HCT116 (cell line): ENCODE measurements at regions not wholly inside any gene's neighbourhood (a gene's known extent, or its start where the extent isn't known, plus 50 kb on each side); places are given as distances from the start of the nearest gene placed in this dataset.

ENCODE experiments used
- ATAC-seq: fragments of 200-7000 bp; cut with Tn5 transposase; 2 replicates; pipeline ENCODE4 v1.9.1; 2020; ENCODE audit warnings: mild to moderate bottlenecking, moderate library complexity
- BruUV-seq: library from RNA; stranded (reverse); fragments of 400-500 nt; replicated peaks from 2 replicates; lab custom pipeline; 2021; lab: Mats Ljungman, UMichigan
- CTCF ChIA-PET: fragments of 300-600 bp; sonication (Branson Sonifier 250); formaldehyde crosslinking; loops from one replicate; lab custom pipeline; 2021; ENCODE audit warnings: antibody characterized with exemption; lab: Charles Lee
- POLR2A ChIA-PET: fragments of 300-600, 350-600 bp; sonication (Branson Sonifier 250); formaldehyde crosslinking; loops from one replicate; lab custom pipeline; 2021; ENCODE audit warnings: antibody characterized with exemption; lab: Charles Lee
- RAD21 ChIA-PET, 2 experiments: fragments of 300-600 bp; sonication (Branson Sonifier 250); formaldehyde crosslinking; loops; one replicate each; lab custom pipeline; 2023; ENCODE audit warnings: low total read pairs in 2 of 2; ENCODE audit not compliant: uncharacterized antibody in 2 of 2, unreplicated experiment in 2 of 2, low non-redundant PET in 1 of 2; lab: Charles Lee
- DNase-seq: peaks from one replicate; pipeline ENCODE4 v3.0.0-alpha.2; 2010; ENCODE audit warnings: low read depth, low spot score
- H2AFZ ChIP-seq: fragments of 200-600 bp; shearing (Covaris generic), sonication (generic); 2 replicates; pipeline ENCODE4 v1.6.1; 2017; ENCODE audit warnings: low read depth, mixed run types, mixed read lengths, antibody characterized with exemption, low read length; ENCODE audit not compliant: poor library complexity, severe bottlenecking
- H3K27ac ChIP-seq: 2 replicates; pipeline ENCODE4 v1.5.1; 2012; ENCODE audit warnings: low read depth, low read length
- H3K27me3 ChIP-seq: fragments of 200-600 bp; sonication (generic); 2 replicates; pipeline ENCODE4 v1.6.1; 2016; ENCODE audit warnings: mixed run types, low read length, mixed read lengths; ENCODE audit not compliant: insufficient read depth
- H3K36me3 ChIP-seq, 2 experiments: fragments of 200-500 bp in 1 of 2; fragments of 200-600 bp in 1 of 2; sonication (Bioruptor generic) in 1 of 2; sonication (generic) in 1 of 2; 2 replicates each; pipeline versions ENCODE4 v1.5.1 to v1.6.1; 2014 to 2016; ENCODE audit warnings: low read length in 2 of 2, inconsistent platforms in 1 of 2, mixed read lengths in 1 of 2, mixed run types in 1 of 2; ENCODE audit not compliant: insufficient read depth in 2 of 2, control insufficient read depth in 1 of 2
- H3K4me1 ChIP-seq, 2 experiments: fragments of 200-600 bp in 1 of 2; sonication (generic) in 1 of 2; 2 replicates each; pipeline versions ENCODE4 v1.5.1 to v1.6.1; 2012 to 2017; ENCODE audit warnings: low read length in 2 of 2, inconsistent platforms in 1 of 2, mild to moderate bottlenecking in 1 of 2, mixed read lengths in 1 of 2, mixed run types in 1 of 2, moderate library complexity in 1 of 2; ENCODE audit not compliant: insufficient read depth in 2 of 2, control insufficient read depth in 1 of 2
- H3K4me2 ChIP-seq: fragments of 200-600 bp; sonication (generic); 2 replicates; pipeline ENCODE4 v1.6.1; 2017; ENCODE audit warnings: mixed run types, low read length, mixed read lengths
- H3K4me3 ChIP-seq, 2 experiments: fragments of 200-600 bp in 1 of 2; sonication (generic) in 1 of 2; replicated peaks in 1 of 2; 2 replicates each; pipeline ENCODE4 v1.5.1; 2011 to 2016; ENCODE audit warnings: low read length in 2 of 2, control low read depth in 1 of 2, low read depth in 1 of 2, mild to moderate bottlenecking in 1 of 2, mixed read lengths in 1 of 2, mixed run types in 1 of 2
- H3K79me2 ChIP-seq: fragments of 200-600 bp; sonication (generic); 2 replicates; pipeline ENCODE4 v1.6.1; 2017; ENCODE audit warnings: mild to moderate bottlenecking, mixed run types, low read length, moderate library complexity, mixed read lengths; ENCODE audit not compliant: insufficient read depth
- H3K9ac ChIP-seq: fragments of 200-600 bp; sonication (generic); 2 replicates; pipeline ENCODE4 v1.6.1; 2016; ENCODE audit warnings: low read length, mixed read lengths
- H3K9me2 ChIP-seq: fragments of 200-600 bp; sonication (generic), shearing (Covaris generic); 2 replicates; pipeline ENCODE4 v1.6.1; 2017; ENCODE audit warnings: mixed run types, mild to moderate bottlenecking, moderate library complexity; ENCODE audit not compliant: insufficient read depth
- H3K9me3 ChIP-seq, 2 experiments: fragments of 200-500 bp in 1 of 2; fragments of 200-600 bp in 1 of 2; sonication (Bioruptor generic) in 1 of 2; sonication (generic) in 1 of 2; 2 replicates each; pipeline ENCODE4 v1.6.1; 2014 to 2017; ENCODE audit warnings: low read length in 2 of 2, mixed read lengths in 2 of 2, inconsistent platforms in 1 of 2, low read depth in 1 of 2, mild to moderate bottlenecking in 1 of 2, mixed run types in 1 of 2, moderate library complexity in 1 of 2; ENCODE audit not compliant: control insufficient read depth in 1 of 2, insufficient read depth in 1 of 2
- H4K20me1 ChIP-seq: fragments of 200-600 bp; sonication (generic), shearing (Covaris generic); 2 replicates; pipeline ENCODE4 v1.6.1; 2017; ENCODE audit warnings: mixed run types, mild to moderate bottlenecking, moderate library complexity; ENCODE audit not compliant: insufficient read depth
- CEBPB ChIP-seq: IDR thresholded peaks from 2 replicates; pipeline ENCODE4 v1.6.1; 2012; ENCODE audit warnings: low read depth
- EZH2phosphoT487 ChIP-seq: fragments of 200-600 bp; IDR thresholded peaks from 2 replicates; pipeline ENCODE4 v1.6.1; 2018; ENCODE audit warnings: antibody characterized with exemption, borderline replicate concordance
- POLR2A ChIP-seq: IDR thresholded peaks from 2 replicates; pipeline ENCODE4 v1.7.0; 2011; ENCODE audit warnings: borderline replicate concordance; ENCODE audit not compliant: insufficient read depth, insufficient read length; ENCODE audit errors: extremely low read depth
- RAD21 ChIP-seq: IDR thresholded peaks from 2 replicates; pipeline ENCODE4 v1.6.1; 2012; ENCODE audit warnings: low read depth, mild to moderate bottlenecking
- TCF7L2 ChIP-seq: IDR thresholded peaks from 2 replicates; pipeline ENCODE4 v1.7.0; 2011; ENCODE audit warnings: borderline replicate concordance, inconsistent platforms; ENCODE audit not compliant: insufficient read depth, insufficient read length; ENCODE audit errors: extremely low read depth
- intact Hi-C: fragments of 100-400 bp; cut with micrococcal nuclease; formaldehyde crosslinking; loops from 2 replicates; pipeline ENCODE4 v1.10.0; 2022
- TF ChIP-seq, protein P1 (sequence below): IDR thresholded peaks from 2 replicates; pipeline ENCODE4 v1.6.1; 2011; ENCODE audit warnings: mild to moderate bottlenecking, low read length, moderate library complexity; ENCODE audit not compliant: insufficient replicate concordance; ENCODE audit errors: extremely low read depth

DNA sequence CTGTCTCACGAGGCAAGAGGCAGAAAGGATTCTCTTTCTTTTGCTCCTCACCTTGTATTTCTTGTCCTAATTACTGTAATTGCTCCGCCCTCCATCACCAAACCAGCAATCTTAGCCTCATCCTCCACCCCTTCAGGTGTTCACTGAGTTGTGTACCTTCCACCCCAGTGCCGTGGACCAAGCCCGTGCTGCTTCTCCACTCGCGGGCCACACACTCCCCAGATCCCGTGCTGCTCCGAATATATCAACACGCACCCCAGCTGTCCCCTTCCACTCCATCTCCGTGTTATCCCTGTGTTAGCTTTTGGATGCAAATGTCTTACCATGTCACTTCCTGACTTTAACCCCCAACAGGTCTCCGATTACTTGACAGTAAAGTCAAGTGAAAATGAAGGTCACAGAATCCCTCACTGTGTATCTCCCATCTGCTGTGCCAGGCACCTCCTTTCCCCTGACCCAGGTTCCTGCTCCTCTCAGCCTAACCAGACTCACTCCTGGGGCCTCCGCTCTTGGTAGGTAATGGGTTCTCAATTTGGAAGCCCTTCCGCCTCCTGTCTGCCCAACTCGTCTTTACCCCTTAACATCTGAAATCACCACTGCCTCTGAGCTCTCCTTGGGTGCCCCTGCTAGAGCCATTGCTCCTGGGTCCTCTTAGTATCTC, 320.2 kb downstream of the MED10 start:
- H4K20me1 ChIP-seq, result no peaks in the 10 kb centered on the region
- H3K4me1 ChIP-seq, result no peaks in the 10 kb centered on the region
- no peaks in the 10 kb centered on the region for H3K9me3 ChIP-seq
- no peak for ATAC-seq
- H3K4me2 ChIP-seq, result no peak overlapping the region
- 0 out of 2 replicates have a peak, but pooled peaks cover 5% of the 10 kb centered on the region for H3K27me3 ChIP-seq
- no peak for DNase-seq
- H3K9ac ChIP-seq, result no peak overlapping the region
- H3K79me2 ChIP-seq, result no peaks in the 10 kb centered on the region
- ChIA-PET CTCF (no interaction called here), RAD21 (no interaction called here)
- H2AFZ ChIP-seq, result no peak overlapping the region
- TF ChIP-seq TCF7L2, result no peak
- TF ChIP-seq, all 23 proteins: peak for 0
- BruUV-seq, result no TSS peak
- intact Hi-C loops, result no loop called here
- H3K9me2 ChIP-seq, result no peaks in the 10 kb centered on the region
- POLR2A ChIA-PET, result no interaction called here
- H3K36me3 ChIP-seq, result no peaks in the 10 kb centered on the region
- H3K27ac ChIP-seq, result no peak overlapping the region
- H3K4me3 ChIP-seq, result no peak overlapping the region

DNA sequence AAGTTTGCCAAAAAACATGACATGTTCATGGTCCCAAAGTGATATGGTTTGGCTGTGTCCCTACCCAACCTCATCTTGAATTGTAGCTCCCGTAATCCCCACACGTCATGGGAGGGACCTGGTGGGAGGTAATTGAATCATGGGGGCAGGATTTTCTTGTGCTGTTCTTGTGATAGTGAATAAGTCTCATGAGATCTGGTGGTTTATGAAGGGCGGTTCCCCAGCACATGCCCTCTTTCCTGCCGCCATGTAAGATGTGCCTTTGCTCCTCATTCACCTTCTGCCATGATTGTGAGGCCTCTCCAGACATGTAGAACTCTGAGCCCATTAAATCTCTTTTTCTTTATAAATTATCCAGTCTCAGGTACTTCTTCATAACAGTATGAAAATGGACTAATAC, 322.1 kb downstream of the MED10 start:
- Histone ChIP-seq H3K27me3 (0 out of 2 replicates have a peak, but pooled peaks cover 2% of the 10 kb centered on the region), H3K4me1 (no peaks in the 10 kb centered on the region), H3K4me3 (no peak overlapping the region), H3K79me2 (no peaks in the 10 kb centered on the region), H3K9me3 (no peaks in the 10 kb centered on the region), H3K9me2 (no peaks in the 10 kb centered on the region), H3K4me2 (no peak overlapping the region), H3K27ac (no peak overlapping the region), H3K9ac (no peak overlapping the region), H2AFZ (no peak overlapping the region), H4K20me1 (no peaks in the 10 kb centered on the region), H3K36me3 (no peaks in the 10 kb centered on the region)
- intact Hi-C loops, result no loop called here
- ATAC-seq, result no peak
- ChIA-PET CTCF (no interaction called here), RAD21 (no interaction called here), POLR2A (no interaction called here)
- TF ChIP-seq CEBPB, result no peak
- DNase-seq, result no peak
- no TSS peak for BruUV-seq

DNA sequence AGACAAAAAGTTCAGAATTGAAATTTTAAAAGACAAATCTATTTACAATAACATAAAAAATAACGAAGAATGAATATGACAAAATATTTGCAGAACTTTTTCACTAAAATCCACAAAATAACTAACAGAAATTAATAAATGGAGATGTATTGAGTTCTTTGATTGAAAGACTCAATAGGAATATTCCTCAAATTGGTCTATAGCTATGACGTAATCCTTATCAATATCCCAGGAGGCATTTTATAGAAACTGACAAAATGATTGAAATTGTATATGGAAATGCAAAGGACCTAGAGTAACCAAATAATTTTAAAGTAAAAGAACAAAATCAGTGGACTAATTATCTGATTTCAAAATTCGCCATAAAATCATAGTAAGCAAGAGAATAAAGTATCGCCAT, 328.7 kb downstream of the MED10 start:
- no peaks in the 10 kb centered on the region for H4K20me1 ChIP-seq
- no peak overlapping the region for H3K4me2 ChIP-seq
- ATAC-seq (no peak), DNase-seq (no peak)
- no peaks in the 10 kb centered on the region for H3K9me2 ChIP-seq
- RAD21 ChIA-PET, result no interaction called here
- TF ChIP-seq, protein P1, sequence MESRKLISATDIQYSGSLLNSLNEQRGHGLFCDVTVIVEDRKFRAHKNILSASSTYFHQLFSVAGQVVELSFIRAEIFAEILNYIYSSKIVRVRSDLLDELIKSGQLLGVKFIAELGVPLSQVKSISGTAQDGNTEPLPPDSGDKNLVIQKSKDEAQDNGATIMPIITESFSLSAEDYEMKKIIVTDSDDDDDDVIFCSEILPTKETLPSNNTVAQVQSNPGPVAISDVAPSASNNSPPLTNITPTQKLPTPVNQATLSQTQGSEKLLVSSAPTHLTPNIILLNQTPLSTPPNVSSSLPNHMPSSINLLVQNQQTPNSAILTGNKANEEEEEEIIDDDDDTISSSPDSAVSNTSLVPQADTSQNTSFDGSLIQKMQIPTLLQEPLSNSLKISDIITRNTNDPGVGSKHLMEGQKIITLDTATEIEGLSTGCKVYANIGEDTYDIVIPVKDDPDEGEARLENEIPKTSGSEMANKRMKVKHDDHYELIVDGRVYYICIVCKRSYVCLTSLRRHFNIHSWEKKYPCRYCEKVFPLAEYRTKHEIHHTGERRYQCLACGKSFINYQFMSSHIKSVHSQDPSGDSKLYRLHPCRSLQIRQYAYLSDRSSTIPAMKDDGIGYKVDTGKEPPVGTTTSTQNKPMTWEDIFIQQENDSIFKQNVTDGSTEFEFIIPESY, result no peak
- TF ChIP-seq POLR2A (no peak), EZH2phosphoT487 (no peak), RAD21 (no peak)
- intact Hi-C loops, result no loop called here
- no peaks in the 10 kb centered on the region for H3K36me3 ChIP-seq
- POLR2A ChIA-PET, result no interaction called here
- no peaks in the 10 kb centered on the region for H3K9me3 ChIP-seq
- no peaks in the 10 kb centered on the region for H3K4me1 ChIP-seq
- BruUV-seq, result no TSS peak
- H3K79me2 ChIP-seq, result no peaks in the 10 kb centered on the region
- CTCF ChIA-PET, result no interaction called here
- no peaks in the 10 kb centered on the region for H3K27me3 ChIP-seq
- no peak overlapping the region for H3K4me3 ChIP-seq
- no peak overlapping the region for H3K27ac ChIP-seq
- no peak overlapping the region for H2AFZ ChIP-seq
- H3K9ac ChIP-seq, result no peak overlapping the region
